ENCODE measurements at regions not wholly inside any gene's neighbourhood (a gene's known extent, or its start where the extent isn't known, plus 50 kb on each side); places are given as distances from the start of the nearest gene placed in this dataset.

DNA sequence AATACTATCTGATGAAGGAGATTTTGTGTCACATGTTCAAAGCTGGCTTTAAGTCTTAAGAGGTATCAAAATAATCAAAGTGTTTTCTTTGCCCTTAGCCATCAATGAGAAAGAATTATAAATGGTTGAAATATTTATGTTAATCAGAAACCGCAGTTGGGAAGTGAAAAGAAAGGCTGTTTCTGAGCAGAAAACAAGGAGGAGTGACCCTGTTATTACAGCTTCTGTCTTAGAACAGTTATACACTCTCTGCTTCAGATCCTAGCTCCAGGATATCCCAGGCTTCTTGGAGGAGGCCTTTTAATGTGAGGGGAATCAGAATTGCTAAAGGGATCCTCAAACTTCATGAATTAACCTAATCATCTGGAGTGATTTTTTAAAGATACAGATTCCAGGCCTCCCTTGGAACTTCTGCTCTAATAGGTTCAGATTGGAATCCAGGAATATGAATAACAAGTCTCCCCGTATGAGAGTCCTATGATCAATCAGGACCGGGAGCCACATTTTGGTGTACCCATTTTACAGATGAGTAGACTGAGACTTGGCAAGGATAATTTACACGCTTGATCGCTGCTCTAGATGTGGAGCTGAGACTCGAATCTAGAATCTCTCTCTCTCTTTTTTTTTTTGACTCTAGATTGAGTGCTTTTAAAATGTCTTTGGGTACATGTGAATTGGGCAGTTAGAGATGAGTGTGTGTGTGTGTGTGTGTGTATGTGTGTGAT, 50.8 kb upstream of the JAG1 start:
- H3K4me3 ChIP-seq (ENCODE audit: low read depth, low read length): no peak overlapping the region
- in situ Hi-C loops (cut with HindIII; ENCODE audit: low sequenced_read_pairs): no loop called here
- no peak for DNase-seq (ENCODE audit: low read depth, low spot score)
- no peak for TF ChIP-seq CTCF (IDR thresholded peaks at IDR 0.05; ENCODE audit: low read depth, low read length)

DNA sequence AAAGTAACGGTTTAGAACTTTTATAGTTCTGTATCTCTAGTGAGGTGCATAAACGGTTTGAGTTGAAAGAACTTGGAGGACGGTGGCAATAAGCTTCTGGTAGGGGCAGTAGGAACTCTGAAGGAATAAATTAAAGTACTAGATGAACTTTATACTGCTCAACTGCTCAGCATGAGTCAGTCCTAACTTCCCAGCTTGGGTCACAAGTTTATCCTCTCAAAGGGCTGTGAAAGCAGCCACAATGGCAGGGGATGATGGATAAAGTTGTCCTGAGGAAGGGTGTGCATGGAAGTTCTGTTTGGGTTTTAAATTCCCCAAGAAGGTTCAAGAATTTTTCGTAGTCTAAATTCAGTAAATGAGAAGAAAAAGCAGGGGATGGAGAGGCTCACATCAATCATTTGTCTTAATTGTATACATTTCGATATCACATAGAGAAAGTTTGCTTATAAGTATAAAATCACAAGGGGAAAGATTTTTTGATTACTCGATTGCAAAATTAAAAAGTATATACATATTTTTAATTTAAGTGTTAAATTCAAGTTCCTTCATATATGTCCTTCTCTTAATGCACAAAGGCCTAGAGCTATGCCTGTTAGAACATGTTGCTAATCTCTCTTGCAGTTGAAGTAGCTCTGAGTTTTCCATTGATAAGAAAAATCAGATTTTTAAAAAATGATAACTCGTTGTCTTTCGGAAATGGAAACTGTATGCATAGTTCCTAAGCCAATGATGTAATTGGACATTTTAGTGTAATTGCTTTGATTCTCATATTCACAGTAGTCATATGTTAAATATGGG, 55.3 kb upstream of the JAG1 start:
- H3K4me3 ChIP-seq (ENCODE audit: low read depth, low read length): no peak overlapping the region
- DNase-seq (ENCODE audit: low read depth, low spot score): no peak
- TF ChIP-seq CTCF (IDR thresholded peaks at IDR 0.05; ENCODE audit: low read depth, low read length): no peak
- in situ Hi-C loops (cut with HindIII; ENCODE audit: low sequenced_read_pairs): no loop called here

DNA sequence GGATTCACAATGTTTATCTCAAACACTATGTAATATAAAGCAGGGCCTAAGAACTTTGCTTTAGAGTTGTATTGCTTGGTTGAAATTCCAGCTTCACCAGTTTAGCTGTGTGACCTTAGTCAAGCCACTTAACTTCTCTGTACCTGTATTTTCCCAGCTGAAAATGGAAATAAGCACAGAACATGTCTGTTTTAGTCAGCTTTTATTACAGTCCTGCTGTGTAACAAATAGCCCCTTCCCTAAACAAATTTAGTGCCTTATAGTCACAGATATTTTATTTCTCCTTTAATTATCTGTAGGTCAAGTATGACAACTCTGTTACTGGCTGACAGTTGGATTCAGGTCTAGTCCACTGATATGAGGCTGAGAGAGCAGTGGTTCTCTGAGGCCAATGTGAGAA, 56.0 kb upstream of the JAG1 start:
- TF ChIP-seq CTCF (IDR thresholded peaks at IDR 0.05; ENCODE audit: low read depth, low read length): no peak
- DNase-seq (ENCODE audit: low read depth, low spot score): no peak
- in situ Hi-C loops (cut with HindIII; ENCODE audit: low sequenced_read_pairs): no loop called here
- no peak overlapping the region for H3K4me3 ChIP-seq (ENCODE audit: low read depth, low read length)

- no peak for DNase-seq (ENCODE audit: low read depth, low spot score)
- in situ Hi-C loops (cut with HindIII; ENCODE audit: low sequenced_read_pairs): no loop called here
- H3K4me3 ChIP-seq (ENCODE audit: low read depth, low read length): no peak overlapping the region
- no peak for TF ChIP-seq CTCF (IDR thresholded peaks at IDR 0.05; ENCODE audit: low read depth, low read length)
Observed at GRCh38 chr20:10730629-10731183, 56.9 kb upstream of the JAG1 start.

DNA sequence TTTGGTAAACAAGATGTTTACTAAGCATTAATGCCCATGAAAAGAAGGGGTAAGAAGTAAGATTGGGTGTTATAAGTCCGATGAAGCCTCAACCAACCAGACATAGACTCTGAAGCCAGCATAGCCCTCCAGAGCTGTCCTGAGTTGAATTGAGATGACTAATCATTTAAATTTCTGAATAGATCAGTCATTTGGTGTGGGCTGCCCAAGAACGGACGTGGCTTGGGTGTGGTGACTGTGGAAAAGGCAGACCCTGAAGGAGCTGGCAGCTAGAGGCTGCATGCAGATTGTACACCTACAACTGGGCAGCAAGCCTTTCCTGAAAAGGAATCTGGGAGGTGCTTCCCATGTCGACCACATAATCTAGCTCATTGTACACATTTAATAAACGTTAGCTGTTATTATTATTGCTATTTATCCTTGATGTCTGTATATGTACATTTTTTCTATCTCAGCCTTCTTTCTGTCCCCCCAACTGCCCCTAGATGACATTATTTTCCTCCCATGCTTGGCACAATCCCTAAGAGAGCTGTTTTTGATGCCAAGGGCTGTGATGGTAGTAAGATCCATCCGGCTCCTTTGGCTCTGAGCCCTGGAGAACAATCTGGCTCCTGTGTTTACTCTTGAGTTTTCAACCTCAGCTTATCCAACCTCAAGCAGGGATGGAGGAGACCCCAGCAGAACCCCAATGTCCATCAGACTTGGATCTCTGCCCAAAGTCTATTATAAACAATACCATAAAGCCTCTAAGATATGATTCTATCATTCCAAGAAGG, 57.6 kb upstream of the JAG1 start:
- TF ChIP-seq CTCF (IDR thresholded peaks at IDR 0.05; ENCODE audit: low read depth, low read length): no peak
- in situ Hi-C loops (cut with HindIII; ENCODE audit: low sequenced_read_pairs): no loop called here
- DNase-seq (ENCODE audit: low read depth, low spot score): no peak
- H3K4me3 ChIP-seq (ENCODE audit: low read depth, low read length): no peak overlapping the region

GRCh38 chr20:10733122-10733521, 59.3 kb upstream of the JAG1 start:
- TF ChIP-seq CTCF (IDR thresholded peaks at IDR 0.05; ENCODE audit: low read depth, low read length): no peak
- in situ Hi-C loops (cut with HindIII; ENCODE audit: low sequenced_read_pairs): no loop called here
- DNase-seq (ENCODE audit: low read depth, low spot score): no peak
- no peak overlapping the region for H3K4me3 ChIP-seq (ENCODE audit: low read depth, low read length)

All from astrocyte of the spinal cord (primary cell).